Hepatocyte (in vitro differentiated cells): ENCODE measurements at regions not wholly inside any gene's neighbourhood (a gene's known extent, or its start where the extent isn't known, plus 50 kb on each side); places are given as distances from the start of the nearest gene placed in this dataset.
"Not testable (repeated sequence)": the region's sequence is repeated elsewhere in the genome, so short reads cannot be mapped to it uniquely, and the experiment has no call there.

Experiments used
- DNase-seq: peaks from one replicate; pipeline ENCODE4 v3.0.0-alpha.2; 2016; ENCODE audit warnings: low spot score
- H2AFZ ChIP-seq: fragments of 200-600 bp; sonication (generic); 2 replicates; pipeline ENCODE4 v1.6.0; 2016; ENCODE audit warnings: antibody characterized with exemption, mild to moderate bottlenecking
- H3K27ac ChIP-seq: fragments of 200-600 bp; sonication (generic); 2 replicates; pipeline ENCODE4 v1.5.1; 2016; ENCODE audit warnings: mild to moderate bottlenecking
- H3K27me3 ChIP-seq: fragments of 200-600 bp; sonication (generic); 2 replicates; pipeline ENCODE4 v1.6.1; 2016
- H3K36me3 ChIP-seq: fragments of 200-600 bp; sonication (generic); replicated peaks from 2 replicates; pipeline ENCODE4 v1.5.1; 2016; ENCODE audit warnings: low read depth; ENCODE audit not compliant: insufficient read depth
- H3K4me1 ChIP-seq: fragments of 200-600 bp; sonication (generic); 2 replicates; pipeline ENCODE4 v1.5.1; 2016; ENCODE audit warnings: mild to moderate bottlenecking, moderate library complexity; ENCODE audit not compliant: insufficient read depth
- H3K4me2 ChIP-seq: fragments of 200-600 bp; sonication (generic); 2 replicates; pipeline ENCODE4 v1.6.0; 2016
- H3K4me3 ChIP-seq: fragments of 200-600 bp; sonication (generic); 2 replicates; pipeline ENCODE4 v1.5.1; 2016; ENCODE audit warnings: mild to moderate bottlenecking
- H3K79me2 ChIP-seq: fragments of 200-600 bp; sonication (generic); 2 replicates; pipeline ENCODE4 v1.6.0; 2017; ENCODE audit warnings: mild to moderate bottlenecking
- H3K9me2 ChIP-seq: fragments of 200-600 bp; sonication (generic); replicated peaks from 2 replicates; pipeline ENCODE4 v1.6.0; 2017; ENCODE audit warnings: mild to moderate bottlenecking; ENCODE audit not compliant: insufficient read depth
- H3K9me3 ChIP-seq: fragments of 200-600 bp; sonication (generic); 2 replicates; pipeline ENCODE4 v1.5.1; 2016; ENCODE audit warnings: low read depth, mild to moderate bottlenecking
- H4K20me1 ChIP-seq: fragments of 200-600 bp; sonication (generic); 2 replicates; pipeline ENCODE4 v1.6.0; 2016; ENCODE audit warnings: mild to moderate bottlenecking; ENCODE audit not compliant: insufficient read depth, poor library complexity, severe bottlenecking
- EZH2 ChIP-seq: fragments of 200-600 bp; sonication (generic); IDR thresholded peaks from 2 replicates; pipeline ENCODE4 v1.6.1; 2016; ENCODE audit warnings: antibody characterized with exemption, mild to moderate bottlenecking, borderline replicate concordance
- EZH2phosphoT487 ChIP-seq: fragments of 200-600 bp; sonication (generic); IDR thresholded peaks from one replicate; pipeline ENCODE4 v1.6.1; 2018; ENCODE audit warnings: antibody characterized with exemption, mild to moderate bottlenecking, low read depth, moderate library complexity; ENCODE audit not compliant: unreplicated experiment, severe bottlenecking
- WGBS: methylation state at CpG from one replicate; pipeline ENCODE4 v1.1.6; 2016; ENCODE audit warnings: low lambda C conversion rate; ENCODE audit errors: missing lambda C conversion rate; 5-methylcytosine and 5-hydroxymethylcytosine counted together
- TF ChIP-seq, protein P1 (sequence below): fragments of 200-600 bp; sonication (generic); IDR thresholded peaks from 2 replicates; pipeline ENCODE4 v1.5.1; 2016; ENCODE audit warnings: antibody characterized with exemption, mild to moderate bottlenecking; ENCODE audit not compliant: poor library complexity

DNA sequence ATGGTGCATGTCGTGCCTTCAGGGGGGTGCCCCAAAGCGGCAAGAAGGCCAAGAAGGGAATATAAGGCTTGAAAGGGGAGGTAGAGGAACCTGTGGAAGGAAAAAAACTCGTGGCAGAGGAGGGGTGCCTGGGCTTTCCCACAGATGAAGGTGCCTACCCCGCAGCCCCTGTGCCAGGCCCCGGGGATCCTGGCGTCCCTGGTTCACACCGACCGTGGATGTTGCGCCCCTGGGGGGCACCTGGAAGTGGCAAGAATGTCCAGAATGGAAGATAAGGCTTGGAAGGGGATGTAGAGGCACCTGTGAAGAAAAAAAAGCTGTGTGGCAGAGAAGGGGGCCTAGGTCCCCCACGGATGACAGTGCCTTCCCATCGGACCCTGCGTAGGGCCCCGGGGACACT is 282.2 kb downstream of the ALG10 start:
- no peak for TF ChIP-seq EZH2
- TF ChIP-seq, protein P1, sequence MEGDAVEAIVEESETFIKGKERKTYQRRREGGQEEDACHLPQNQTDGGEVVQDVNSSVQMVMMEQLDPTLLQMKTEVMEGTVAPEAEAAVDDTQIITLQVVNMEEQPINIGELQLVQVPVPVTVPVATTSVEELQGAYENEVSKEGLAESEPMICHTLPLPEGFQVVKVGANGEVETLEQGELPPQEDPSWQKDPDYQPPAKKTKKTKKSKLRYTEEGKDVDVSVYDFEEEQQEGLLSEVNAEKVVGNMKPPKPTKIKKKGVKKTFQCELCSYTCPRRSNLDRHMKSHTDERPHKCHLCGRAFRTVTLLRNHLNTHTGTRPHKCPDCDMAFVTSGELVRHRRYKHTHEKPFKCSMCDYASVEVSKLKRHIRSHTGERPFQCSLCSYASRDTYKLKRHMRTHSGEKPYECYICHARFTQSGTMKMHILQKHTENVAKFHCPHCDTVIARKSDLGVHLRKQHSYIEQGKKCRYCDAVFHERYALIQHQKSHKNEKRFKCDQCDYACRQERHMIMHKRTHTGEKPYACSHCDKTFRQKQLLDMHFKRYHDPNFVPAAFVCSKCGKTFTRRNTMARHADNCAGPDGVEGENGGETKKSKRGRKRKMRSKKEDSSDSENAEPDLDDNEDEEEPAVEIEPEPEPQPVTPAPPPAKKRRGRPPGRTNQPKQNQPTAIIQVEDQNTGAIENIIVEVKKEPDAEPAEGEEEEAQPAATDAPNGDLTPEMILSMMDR: no peak
- no peak for TF ChIP-seq EZH2phosphoT487
- no peaks in the 10 kb centered on the region for H3K79me2 ChIP-seq
- DNase-seq: no peak
- H4K20me1 ChIP-seq: no peaks in the 10 kb centered on the region
- no peak overlapping the region for H3K4me3 ChIP-seq
- no peaks in the 10 kb centered on the region for H3K36me3 ChIP-seq
- H3K27me3 ChIP-seq: no peaks in the 10 kb centered on the region
- H3K4me2 ChIP-seq: no peak overlapping the region
- no peaks in the 10 kb centered on the region for H3K9me2 ChIP-seq
- H2AFZ ChIP-seq: no peak overlapping the region
- 86% methylated on average over 13 of the region's 13 CpGs for WGBS
- no peak overlapping the region for H3K27ac ChIP-seq
- no peaks in the 10 kb centered on the region for H3K4me1 ChIP-seq
- no peaks in the 10 kb centered on the region for H3K9me3 ChIP-seq

DNA sequence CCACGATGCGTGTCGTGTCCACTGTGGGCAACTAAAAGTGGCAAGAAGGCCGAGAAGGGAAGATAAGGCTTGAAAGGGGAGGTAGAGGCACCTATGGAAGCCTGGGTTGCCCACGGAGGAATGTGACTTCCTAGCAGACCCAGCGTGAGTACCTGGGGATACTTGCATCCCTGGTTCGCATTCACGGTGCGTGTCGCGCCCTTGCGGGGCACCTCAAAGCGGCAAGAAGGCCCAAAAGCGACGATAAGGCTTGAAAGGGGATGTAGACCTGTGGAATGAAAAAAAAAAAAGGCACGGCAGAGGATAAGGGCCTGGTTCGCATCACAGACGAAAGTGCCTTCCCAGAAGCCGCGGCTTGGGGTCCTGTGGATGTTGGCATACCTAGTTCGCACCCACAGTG is 282.9 kb downstream of the ALG10 start:
- no peak overlapping the region for H3K4me2 ChIP-seq
- no peak for TF ChIP-seq EZH2phosphoT487
- TF ChIP-seq, protein P1: no peak
- TF ChIP-seq EZH2: no peak
- H3K27ac ChIP-seq: no peak overlapping the region
- no peak for DNase-seq
- H3K27me3 ChIP-seq: no peaks in the 10 kb centered on the region
- no peaks in the 10 kb centered on the region for H3K9me2 ChIP-seq
- no peaks in the 10 kb centered on the region for H3K36me3 ChIP-seq
- no peak overlapping the region for H3K4me3 ChIP-seq
- no peaks in the 10 kb centered on the region for H3K79me2 ChIP-seq
- H3K9me3 ChIP-seq: no peaks in the 10 kb centered on the region
- WGBS: 90% methylated on average over 21 of the region's 21 CpGs
- H2AFZ ChIP-seq: no peak overlapping the region
- no peaks in the 10 kb centered on the region for H3K4me1 ChIP-seq
- no peaks in the 10 kb centered on the region for H4K20me1 ChIP-seq

DNA sequence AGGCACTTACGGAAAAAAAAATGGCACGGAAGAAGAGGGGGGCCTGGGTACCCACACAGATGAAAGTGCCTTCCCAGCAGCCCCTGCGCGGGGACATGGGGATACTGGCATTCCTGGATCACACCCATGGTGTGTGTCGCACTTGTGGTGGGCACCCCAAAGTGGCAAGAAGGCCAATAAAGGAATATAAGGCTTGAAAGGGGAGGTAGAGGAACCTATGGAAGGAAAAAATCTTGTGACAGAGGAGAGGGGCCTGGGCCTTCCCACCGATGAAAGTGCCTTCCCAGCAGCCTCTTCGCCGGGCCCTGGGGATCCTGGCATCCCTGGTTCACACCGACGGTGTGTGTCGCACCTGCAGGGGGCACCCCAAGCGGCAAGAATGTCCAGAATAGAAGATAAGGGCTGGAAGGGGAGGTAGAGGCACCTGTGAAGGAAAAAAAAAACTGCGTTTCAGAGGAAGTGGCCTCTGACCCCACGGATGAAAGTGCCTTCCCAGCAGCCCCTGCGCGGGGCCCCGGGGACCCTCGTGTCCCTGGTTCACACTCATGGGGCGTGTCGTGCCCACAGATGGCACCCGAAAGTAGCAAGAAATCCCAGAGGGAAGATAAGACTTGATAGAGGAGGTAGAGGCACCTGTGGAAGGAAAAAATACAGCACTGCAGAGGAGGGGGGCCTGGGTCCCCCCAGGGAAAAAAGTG is 284.0 kb downstream of the ALG10 start:
- H3K9me3 ChIP-seq: no peaks in the 10 kb centered on the region

DNA sequence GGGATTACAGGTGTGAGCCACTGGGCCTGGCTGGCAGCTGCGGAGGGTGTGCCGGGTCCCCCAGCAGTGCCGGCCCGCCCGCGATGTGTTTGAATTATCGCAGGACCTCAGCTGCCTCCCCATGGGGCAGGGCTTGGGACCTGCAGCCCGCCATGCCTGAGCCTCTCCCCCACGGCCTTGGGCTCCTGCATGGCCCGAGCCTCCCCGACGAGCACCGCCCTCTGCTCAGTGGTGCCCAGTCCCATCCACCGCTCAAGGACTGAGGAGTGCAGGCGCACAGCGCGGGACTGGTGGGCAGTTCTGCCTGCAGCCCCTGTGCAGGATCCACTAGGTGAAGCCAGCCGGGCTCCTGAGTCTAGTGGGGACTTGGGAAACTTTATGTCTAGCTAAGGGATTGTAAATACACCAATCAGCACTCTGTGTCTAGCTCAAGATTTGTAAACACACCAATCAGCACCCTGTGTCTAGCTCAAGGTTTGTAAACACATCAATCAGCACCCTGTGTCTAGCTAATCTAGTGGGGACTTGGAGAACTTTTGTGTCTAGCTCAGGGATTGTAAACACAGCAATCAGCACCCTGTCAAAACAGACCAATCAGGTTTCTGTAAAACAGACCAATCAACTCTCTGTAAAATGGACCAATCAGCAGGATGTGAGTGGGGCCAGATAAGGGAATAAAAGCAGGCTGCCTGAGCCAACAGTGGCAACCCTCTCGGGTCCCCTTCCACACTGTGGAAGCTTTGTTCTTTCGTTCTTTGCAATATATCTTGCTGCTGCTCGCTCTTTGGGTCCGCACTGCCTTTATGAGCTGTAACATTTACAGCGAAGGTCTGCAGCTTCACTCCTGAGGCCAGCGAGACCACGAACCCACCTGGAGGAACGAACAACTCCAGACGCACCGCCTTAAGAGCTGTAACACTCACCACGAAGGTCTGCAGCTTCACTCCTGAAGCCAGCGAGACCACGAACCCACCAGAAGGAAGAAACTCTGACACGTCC is 287.8 kb downstream of the ALG10 start:
- H3K9me3 ChIP-seq, H3K4me2 ChIP-seq, H3K27me3 ChIP-seq, H3K36me3 ChIP-seq, H3K4me1 ChIP-seq, H3K27ac ChIP-seq, H2AFZ ChIP-seq, H4K20me1 ChIP-seq, H3K4me3 ChIP-seq, H3K79me2 ChIP-seq, H3K9me2 ChIP-seq, DNase-seq: not testable (repeated sequence)
- 85% methylated on average over 32 of the region's 32 CpGs for WGBS

More for the DNA sequence above, 284.0 kb downstream of the ALG10 start:
- no peak overlapping the region for H3K4me3 ChIP-seq
- TF ChIP-seq, protein P1: no peak
- TF ChIP-seq EZH2phosphoT487 (no peak), EZH2 (no peak)
- H3K27me3 ChIP-seq: no peaks in the 10 kb centered on the region
- H4K20me1 ChIP-seq: no peaks in the 10 kb centered on the region
- no peak overlapping the region for H3K27ac ChIP-seq
- H2AFZ ChIP-seq: no peak overlapping the region
- no peaks in the 10 kb centered on the region for H3K79me2 ChIP-seq
- no peak for DNase-seq
- H3K36me3 ChIP-seq: no peaks in the 10 kb centered on the region
- no peaks in the 10 kb centered on the region for H3K4me1 ChIP-seq
- H3K9me2 ChIP-seq: no peaks in the 10 kb centered on the region
- H3K4me2 ChIP-seq: no peak overlapping the region
- 81% methylated on average over 20 of the region's 21 CpGs for WGBS
